HCT116 (cell line): ENCODE measurements at regions not wholly inside any gene's neighbourhood (a gene's known extent, or its start where the extent isn't known, plus 50 kb on each side); places are given as distances from the start of the nearest gene placed in this dataset.

Source experiments
- ATAC-seq: fragments of 200-7000 bp; cut with Tn5 transposase; 2 replicates; pipeline ENCODE4 v1.9.1; 2020; ENCODE audit warnings: mild to moderate bottlenecking, moderate library complexity
- BruUV-seq: library from RNA; stranded (reverse); fragments of 400-500 nt; replicated peaks from 2 replicates; lab custom pipeline; 2021; lab: Mats Ljungman, UMichigan
- CTCF ChIA-PET: fragments of 300-600 bp; sonication (Branson Sonifier 250); formaldehyde crosslinking; loops from one replicate; lab custom pipeline; 2021; ENCODE audit warnings: antibody characterized with exemption; lab: Charles Lee
- POLR2A ChIA-PET: fragments of 300-600, 350-600 bp; sonication (Branson Sonifier 250); formaldehyde crosslinking; loops from one replicate; lab custom pipeline; 2021; ENCODE audit warnings: antibody characterized with exemption; lab: Charles Lee
- RAD21 ChIA-PET, 2 experiments: fragments of 300-600 bp; sonication (Branson Sonifier 250); formaldehyde crosslinking; loops; one replicate each; lab custom pipeline; 2023; ENCODE audit warnings: low total read pairs in 2 of 2; ENCODE audit not compliant: uncharacterized antibody in 2 of 2, unreplicated experiment in 2 of 2, low non-redundant PET in 1 of 2; lab: Charles Lee
- DNase-seq: peaks from one replicate; pipeline ENCODE4 v3.0.0-alpha.2; 2010; ENCODE audit warnings: low read depth, low spot score
- H2AFZ ChIP-seq: fragments of 200-600 bp; shearing (Covaris generic), sonication (generic); 2 replicates; pipeline ENCODE4 v1.6.1; 2017; ENCODE audit warnings: low read depth, mixed run types, mixed read lengths, antibody characterized with exemption, low read length; ENCODE audit not compliant: poor library complexity, severe bottlenecking
- H3K27ac ChIP-seq: 2 replicates; pipeline ENCODE4 v1.5.1; 2012; ENCODE audit warnings: low read depth, low read length
- H3K27me3 ChIP-seq: fragments of 200-600 bp; sonication (generic); 2 replicates; pipeline ENCODE4 v1.6.1; 2016; ENCODE audit warnings: mixed run types, low read length, mixed read lengths; ENCODE audit not compliant: insufficient read depth
- H3K36me3 ChIP-seq, 2 experiments: fragments of 200-500 bp in 1 of 2; fragments of 200-600 bp in 1 of 2; sonication (Bioruptor generic) in 1 of 2; sonication (generic) in 1 of 2; 2 replicates each; pipeline versions ENCODE4 v1.5.1 to v1.6.1; 2014 to 2016; ENCODE audit warnings: low read length in 2 of 2, inconsistent platforms in 1 of 2, mixed read lengths in 1 of 2, mixed run types in 1 of 2; ENCODE audit not compliant: insufficient read depth in 2 of 2, control insufficient read depth in 1 of 2
- H3K4me1 ChIP-seq, 2 experiments: fragments of 200-600 bp in 1 of 2; sonication (generic) in 1 of 2; 2 replicates each; pipeline versions ENCODE4 v1.5.1 to v1.6.1; 2012 to 2017; ENCODE audit warnings: low read length in 2 of 2, inconsistent platforms in 1 of 2, mild to moderate bottlenecking in 1 of 2, mixed read lengths in 1 of 2, mixed run types in 1 of 2, moderate library complexity in 1 of 2; ENCODE audit not compliant: insufficient read depth in 2 of 2, control insufficient read depth in 1 of 2
- H3K4me2 ChIP-seq: fragments of 200-600 bp; sonication (generic); 2 replicates; pipeline ENCODE4 v1.6.1; 2017; ENCODE audit warnings: mixed run types, low read length, mixed read lengths
- H3K4me3 ChIP-seq, 2 experiments: fragments of 200-600 bp in 1 of 2; sonication (generic) in 1 of 2; replicated peaks in 1 of 2; 2 replicates each; pipeline ENCODE4 v1.5.1; 2011 to 2016; ENCODE audit warnings: low read length in 2 of 2, control low read depth in 1 of 2, low read depth in 1 of 2, mild to moderate bottlenecking in 1 of 2, mixed read lengths in 1 of 2, mixed run types in 1 of 2
- H3K79me2 ChIP-seq: fragments of 200-600 bp; sonication (generic); 2 replicates; pipeline ENCODE4 v1.6.1; 2017; ENCODE audit warnings: mild to moderate bottlenecking, mixed run types, low read length, moderate library complexity, mixed read lengths; ENCODE audit not compliant: insufficient read depth
- H3K9ac ChIP-seq: fragments of 200-600 bp; sonication (generic); 2 replicates; pipeline ENCODE4 v1.6.1; 2016; ENCODE audit warnings: low read length, mixed read lengths
- H3K9me2 ChIP-seq: fragments of 200-600 bp; sonication (generic), shearing (Covaris generic); 2 replicates; pipeline ENCODE4 v1.6.1; 2017; ENCODE audit warnings: mixed run types, mild to moderate bottlenecking, moderate library complexity; ENCODE audit not compliant: insufficient read depth
- H3K9me3 ChIP-seq, 2 experiments: fragments of 200-500 bp in 1 of 2; fragments of 200-600 bp in 1 of 2; sonication (Bioruptor generic) in 1 of 2; sonication (generic) in 1 of 2; 2 replicates each; pipeline ENCODE4 v1.6.1; 2014 to 2017; ENCODE audit warnings: low read length in 2 of 2, mixed read lengths in 2 of 2, inconsistent platforms in 1 of 2, low read depth in 1 of 2, mild to moderate bottlenecking in 1 of 2, mixed run types in 1 of 2, moderate library complexity in 1 of 2; ENCODE audit not compliant: control insufficient read depth in 1 of 2, insufficient read depth in 1 of 2
- H4K20me1 ChIP-seq: fragments of 200-600 bp; sonication (generic), shearing (Covaris generic); 2 replicates; pipeline ENCODE4 v1.6.1; 2017; ENCODE audit warnings: mixed run types, mild to moderate bottlenecking, moderate library complexity; ENCODE audit not compliant: insufficient read depth
- ATF3 ChIP-seq: IDR thresholded peaks from 2 replicates; pipeline ENCODE4 v1.6.1; 2012
- CBX3 ChIP-seq: IDR thresholded peaks from 2 replicates; pipeline ENCODE4 v1.6.1; 2012; ENCODE audit warnings: low read depth
- EGR1 ChIP-seq: IDR thresholded peaks from 2 replicates; pipeline ENCODE4 v1.6.1; 2012; ENCODE audit warnings: low read depth
- ELF1 ChIP-seq: IDR thresholded peaks from 2 replicates; pipeline ENCODE4 v1.6.1; 2012; ENCODE audit warnings: low read depth, borderline replicate concordance
- EZH2 ChIP-seq: fragments of 200-600 bp; sonication (generic); IDR thresholded peaks from 2 replicates; pipeline ENCODE4 v1.6.1; 2017; ENCODE audit warnings: antibody characterized with exemption, mixed run types
- EZH2phosphoT487 ChIP-seq: fragments of 200-600 bp; IDR thresholded peaks from 2 replicates; pipeline ENCODE4 v1.6.1; 2018; ENCODE audit warnings: antibody characterized with exemption, borderline replicate concordance
- FOSL1 ChIP-seq: IDR thresholded peaks from 2 replicates; pipeline ENCODE4 v1.6.1; 2012; ENCODE audit warnings: low read depth
- JUND ChIP-seq: IDR thresholded peaks from 2 replicates; pipeline ENCODE4 v1.6.1; 2012
- MAX ChIP-seq: IDR thresholded peaks from 2 replicates; pipeline ENCODE4 v1.6.1; 2012
- POLR2A ChIP-seq: IDR thresholded peaks from 2 replicates; pipeline ENCODE4 v1.7.0; 2011; ENCODE audit warnings: borderline replicate concordance; ENCODE audit not compliant: insufficient read depth, insufficient read length; ENCODE audit errors: extremely low read depth
- POLR2AphosphoS5 ChIP-seq: IDR thresholded peaks from 2 replicates; pipeline ENCODE4 v1.6.1; 2011; ENCODE audit warnings: mild to moderate bottlenecking, low read depth, low read length, moderate library complexity
- SIN3A ChIP-seq: IDR thresholded peaks from 2 replicates; pipeline ENCODE4 v1.6.1; 2012; ENCODE audit warnings: low read depth
- SP1 ChIP-seq: IDR thresholded peaks from 2 replicates; pipeline ENCODE4 v1.6.1; 2012; ENCODE audit warnings: low read depth
- SRF ChIP-seq: IDR thresholded peaks from 2 replicates; pipeline ENCODE4 v1.6.1; 2012; ENCODE audit warnings: low read depth
- TCF7L2 ChIP-seq: IDR thresholded peaks from 2 replicates; pipeline ENCODE4 v1.7.0; 2011; ENCODE audit warnings: borderline replicate concordance, inconsistent platforms; ENCODE audit not compliant: insufficient read depth, insufficient read length; ENCODE audit errors: extremely low read depth
- ZFX ChIP-seq: fragments of 450-650 bp; IDR thresholded peaks from 2 replicates; pipeline ENCODE4 v1.6.1; 2017
- ZNF274 ChIP-seq: fragments of 200-500 bp; sonication (Bioruptor generic); IDR thresholded peaks from 2 replicates; pipeline ENCODE4 v1.6.1; 2014; ENCODE audit warnings: mild to moderate bottlenecking, low read depth, low read length, inconsistent platforms
- intact Hi-C: fragments of 100-400 bp; cut with micrococcal nuclease; formaldehyde crosslinking; loops from 2 replicates; pipeline ENCODE4 v1.10.0; 2022
- TF ChIP-seq, protein P1 (sequence below): IDR thresholded peaks from 2 replicates; pipeline ENCODE4 v1.6.1; 2012; ENCODE audit warnings: low read depth
- TF ChIP-seq, protein P2 (sequence below), 3 experiments: fragments of 200-600 bp in 1 of 3; sonication (generic) in 1 of 3; IDR thresholded peaks in 2 of 3; conservative IDR thresholded peaks in 1 of 3; 2 replicates each; pipeline ENCODE4 v1.5.1; 2012 to 2017; ENCODE audit warnings: low read depth in 2 of 3, low read length in 2 of 3, antibody characterized with exemption in 1 of 3, borderline replicate concordance in 1 of 3, control low read depth in 1 of 3, mild to moderate bottlenecking in 1 of 3, mixed read lengths in 1 of 3, mixed run types in 1 of 3, moderate library complexity in 1 of 3; ENCODE audit not compliant: insufficient read depth in 1 of 3
- TF ChIP-seq, protein P3 (sequence below): IDR thresholded peaks from 2 replicates; pipeline ENCODE4 v1.6.1; 2011; ENCODE audit warnings: mild to moderate bottlenecking, low read length, moderate library complexity; ENCODE audit not compliant: insufficient replicate concordance; ENCODE audit errors: extremely low read depth

- H3K79me2 ChIP-seq, result no peaks in the 10 kb centered on the region
- no peaks in the 10 kb centered on the region for H3K27me3 ChIP-seq
- no peak overlapping the region for H3K4me3 ChIP-seq
- DNase-seq (no peak), ATAC-seq (no peak)
- H3K36me3 ChIP-seq, result no peaks in the 10 kb centered on the region
- H3K9ac ChIP-seq, result no peak overlapping the region
- POLR2A ChIA-PET, result no interaction called here
- no peaks in the 10 kb centered on the region for H3K9me2 ChIP-seq
- H3K4me1 ChIP-seq, result peaks cover 0 to 5% of the 10 kb centered on the region in 2 experiments; a peak in 2 of 4 replicates
- CTCF ChIA-PET, result no interaction called here
- no peak overlapping the region for H3K27ac ChIP-seq
- H3K9me3 ChIP-seq, result no peaks in the 10 kb centered on the region
- no peak for TF ChIP-seq ATF3
- TF ChIP-seq ELF1, result no peak
- no peak for TF ChIP-seq MAX
- TF ChIP-seq SP1, result no peak
- TF ChIP-seq, protein P1, sequence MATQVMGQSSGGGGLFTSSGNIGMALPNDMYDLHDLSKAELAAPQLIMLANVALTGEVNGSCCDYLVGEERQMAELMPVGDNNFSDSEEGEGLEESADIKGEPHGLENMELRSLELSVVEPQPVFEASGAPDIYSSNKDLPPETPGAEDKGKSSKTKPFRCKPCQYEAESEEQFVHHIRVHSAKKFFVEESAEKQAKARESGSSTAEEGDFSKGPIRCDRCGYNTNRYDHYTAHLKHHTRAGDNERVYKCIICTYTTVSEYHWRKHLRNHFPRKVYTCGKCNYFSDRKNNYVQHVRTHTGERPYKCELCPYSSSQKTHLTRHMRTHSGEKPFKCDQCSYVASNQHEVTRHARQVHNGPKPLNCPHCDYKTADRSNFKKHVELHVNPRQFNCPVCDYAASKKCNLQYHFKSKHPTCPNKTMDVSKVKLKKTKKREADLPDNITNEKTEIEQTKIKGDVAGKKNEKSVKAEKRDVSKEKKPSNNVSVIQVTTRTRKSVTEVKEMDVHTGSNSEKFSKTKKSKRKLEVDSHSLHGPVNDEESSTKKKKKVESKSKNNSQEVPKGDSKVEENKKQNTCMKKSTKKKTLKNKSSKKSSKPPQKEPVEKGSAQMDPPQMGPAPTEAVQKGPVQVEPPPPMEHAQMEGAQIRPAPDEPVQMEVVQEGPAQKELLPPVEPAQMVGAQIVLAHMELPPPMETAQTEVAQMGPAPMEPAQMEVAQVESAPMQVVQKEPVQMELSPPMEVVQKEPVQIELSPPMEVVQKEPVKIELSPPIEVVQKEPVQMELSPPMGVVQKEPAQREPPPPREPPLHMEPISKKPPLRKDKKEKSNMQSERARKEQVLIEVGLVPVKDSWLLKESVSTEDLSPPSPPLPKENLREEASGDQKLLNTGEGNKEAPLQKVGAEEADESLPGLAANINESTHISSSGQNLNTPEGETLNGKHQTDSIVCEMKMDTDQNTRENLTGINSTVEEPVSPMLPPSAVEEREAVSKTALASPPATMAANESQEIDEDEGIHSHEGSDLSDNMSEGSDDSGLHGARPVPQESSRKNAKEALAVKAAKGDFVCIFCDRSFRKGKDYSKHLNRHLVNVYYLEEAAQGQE, result no peak
- TF ChIP-seq SRF, result no peak
- TF ChIP-seq, protein P2, sequence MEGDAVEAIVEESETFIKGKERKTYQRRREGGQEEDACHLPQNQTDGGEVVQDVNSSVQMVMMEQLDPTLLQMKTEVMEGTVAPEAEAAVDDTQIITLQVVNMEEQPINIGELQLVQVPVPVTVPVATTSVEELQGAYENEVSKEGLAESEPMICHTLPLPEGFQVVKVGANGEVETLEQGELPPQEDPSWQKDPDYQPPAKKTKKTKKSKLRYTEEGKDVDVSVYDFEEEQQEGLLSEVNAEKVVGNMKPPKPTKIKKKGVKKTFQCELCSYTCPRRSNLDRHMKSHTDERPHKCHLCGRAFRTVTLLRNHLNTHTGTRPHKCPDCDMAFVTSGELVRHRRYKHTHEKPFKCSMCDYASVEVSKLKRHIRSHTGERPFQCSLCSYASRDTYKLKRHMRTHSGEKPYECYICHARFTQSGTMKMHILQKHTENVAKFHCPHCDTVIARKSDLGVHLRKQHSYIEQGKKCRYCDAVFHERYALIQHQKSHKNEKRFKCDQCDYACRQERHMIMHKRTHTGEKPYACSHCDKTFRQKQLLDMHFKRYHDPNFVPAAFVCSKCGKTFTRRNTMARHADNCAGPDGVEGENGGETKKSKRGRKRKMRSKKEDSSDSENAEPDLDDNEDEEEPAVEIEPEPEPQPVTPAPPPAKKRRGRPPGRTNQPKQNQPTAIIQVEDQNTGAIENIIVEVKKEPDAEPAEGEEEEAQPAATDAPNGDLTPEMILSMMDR (IDR thresholded peaks at IDR 0.05 in 2 of 3, conservative IDR thresholded peaks at IDR 0.05 in 1 of 3; ENCODE audit: borderline replicate concordance in 1 of 3, insufficient read depth in 1 of 3, low read depth in 2 of 3, low read length in 2 of 3), result no peak
- no peak for TF ChIP-seq POLR2A
- no peak for TF ChIP-seq EZH2
- TF ChIP-seq CBX3, result no peak
- no peak for TF ChIP-seq JUND
- TF ChIP-seq ZNF274, result no peak
- TF ChIP-seq, protein P3, sequence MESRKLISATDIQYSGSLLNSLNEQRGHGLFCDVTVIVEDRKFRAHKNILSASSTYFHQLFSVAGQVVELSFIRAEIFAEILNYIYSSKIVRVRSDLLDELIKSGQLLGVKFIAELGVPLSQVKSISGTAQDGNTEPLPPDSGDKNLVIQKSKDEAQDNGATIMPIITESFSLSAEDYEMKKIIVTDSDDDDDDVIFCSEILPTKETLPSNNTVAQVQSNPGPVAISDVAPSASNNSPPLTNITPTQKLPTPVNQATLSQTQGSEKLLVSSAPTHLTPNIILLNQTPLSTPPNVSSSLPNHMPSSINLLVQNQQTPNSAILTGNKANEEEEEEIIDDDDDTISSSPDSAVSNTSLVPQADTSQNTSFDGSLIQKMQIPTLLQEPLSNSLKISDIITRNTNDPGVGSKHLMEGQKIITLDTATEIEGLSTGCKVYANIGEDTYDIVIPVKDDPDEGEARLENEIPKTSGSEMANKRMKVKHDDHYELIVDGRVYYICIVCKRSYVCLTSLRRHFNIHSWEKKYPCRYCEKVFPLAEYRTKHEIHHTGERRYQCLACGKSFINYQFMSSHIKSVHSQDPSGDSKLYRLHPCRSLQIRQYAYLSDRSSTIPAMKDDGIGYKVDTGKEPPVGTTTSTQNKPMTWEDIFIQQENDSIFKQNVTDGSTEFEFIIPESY, result no peak
- no peak for TF ChIP-seq SIN3A
- TF ChIP-seq FOSL1, result no peak
- no peak for TF ChIP-seq ZFX
- no peak for TF ChIP-seq EZH2phosphoT487
- TF ChIP-seq EGR1, result no peak
- no peak for TF ChIP-seq POLR2AphosphoS5
- TF ChIP-seq TCF7L2, result no peak
- no peak overlapping the region for H3K4me2 ChIP-seq
- no peak overlapping the region for H2AFZ ChIP-seq
- no peaks in the 10 kb centered on the region for H4K20me1 ChIP-seq
- RAD21 ChIA-PET, result no interaction called here
- BruUV-seq, result no TSS peak
- intact Hi-C loops, result no loop called here
Measured at GRCh38 chr10:65128277-65128676, 1607.1 kb downstream of the REEP3 start.
